H9 (cell line): ENCODE measurements at regions not wholly inside any gene's neighbourhood (a gene's known extent, or its start where the extent isn't known, plus 50 kb on each side); places are given as distances from the start of the nearest gene placed in this dataset.
"Not testable (repeated sequence)": the region's sequence is repeated elsewhere in the genome, so short reads cannot be mapped to it uniquely, and the experiment has no call there.

Source experiments
- DNase-seq: peaks from one replicate; pipeline ENCODE4 v3.0.0-alpha.2; 2017
- H2AFZ ChIP-seq: one replicate; pipeline ENCODE4 v1.6.1; 2013; ENCODE audit warnings: mild to moderate bottlenecking, low read length, control low read depth, moderate library complexity
- H2AK5ac ChIP-seq: 2 replicates; pipeline ENCODE4 v1.6.1; 2013; ENCODE audit warnings: low read length, control low read depth, mixed read lengths; ENCODE audit not compliant: insufficient read length
- H2BK120ac ChIP-seq: one replicate; pipeline ENCODE4 v1.6.1; 2013; ENCODE audit warnings: low read depth, mild to moderate bottlenecking, low read length, control low read depth, inconsistent platforms; ENCODE audit not compliant: poor library complexity, severe bottlenecking
- H2BK12ac ChIP-seq: 2 replicates; pipeline ENCODE4 v1.6.1; 2013; ENCODE audit warnings: low read length, control low read depth, mixed read lengths, low read depth; ENCODE audit not compliant: insufficient read length
- H2BK15ac ChIP-seq: 2 replicates; pipeline ENCODE4 v1.6.1; 2013; ENCODE audit warnings: low read depth, low read length, control low read depth
- H2BK20ac ChIP-seq: one replicate; pipeline ENCODE4 v1.6.1; 2013; ENCODE audit warnings: low read depth, mild to moderate bottlenecking, low read length, control low read depth, inconsistent platforms; ENCODE audit not compliant: poor library complexity, severe bottlenecking
- H2BK5ac ChIP-seq: 2 replicates; pipeline ENCODE4 v1.6.1; 2013; ENCODE audit warnings: low read length, control low read depth, mixed read lengths; ENCODE audit not compliant: insufficient read length
- H3K14ac ChIP-seq: 2 replicates; pipeline ENCODE4 v1.6.1; 2013; ENCODE audit warnings: low read length, control low read depth; ENCODE audit not compliant: insufficient read depth
- H3K18ac ChIP-seq: 2 replicates; pipeline ENCODE4 v1.6.1; 2013; ENCODE audit warnings: low read depth, mild to moderate bottlenecking, mixed read lengths, low read length, control low read depth; ENCODE audit not compliant: insufficient read length
- H3K23ac ChIP-seq: 2 replicates; pipeline ENCODE4 v1.6.1; 2013; ENCODE audit warnings: low read length, control low read depth, mixed read lengths, low read depth; ENCODE audit not compliant: insufficient read length
- H3K23me2 ChIP-seq: 2 replicates; pipeline ENCODE4 v1.6.1; 2013; ENCODE audit warnings: low read depth, mild to moderate bottlenecking, mixed read lengths, low read length, control low read depth; ENCODE audit not compliant: insufficient read length, poor library complexity, severe bottlenecking
- H3K27ac ChIP-seq: 2 replicates; pipeline ENCODE4 v1.5.1; 2013; ENCODE audit warnings: low read length, control low read depth, mixed read lengths, low read depth; ENCODE audit not compliant: insufficient read length
- H3K27me3 ChIP-seq: 2 replicates; pipeline ENCODE4 v1.6.1; 2013; ENCODE audit warnings: low read length, control low read depth, inconsistent platforms; ENCODE audit not compliant: insufficient read depth
- H3K4ac ChIP-seq: 2 replicates; pipeline ENCODE4 v1.6.1; 2013; ENCODE audit warnings: low read depth, mild to moderate bottlenecking, control low read depth, inconsistent platforms, low read length, moderate library complexity
- H3K4me1 ChIP-seq: 2 replicates; pipeline ENCODE4 v1.6.1; 2013; ENCODE audit warnings: low read length, control low read depth, inconsistent platforms; ENCODE audit not compliant: insufficient read depth
- H3K4me2 ChIP-seq: 2 replicates; pipeline ENCODE4 v1.6.1; 2013; ENCODE audit warnings: low read length, control low read depth, mixed read lengths; ENCODE audit not compliant: insufficient read length, insufficient read depth
- H3K56ac ChIP-seq: 2 replicates; pipeline ENCODE4 v1.6.1; 2013; ENCODE audit warnings: low read depth, mild to moderate bottlenecking, mixed read lengths, low read length, control low read depth; ENCODE audit not compliant: insufficient read length
- H3K79me1 ChIP-seq: 2 replicates; pipeline ENCODE4 v1.6.1; 2013; ENCODE audit warnings: low read depth, mild to moderate bottlenecking, moderate library complexity, low read length, control low read depth, inconsistent platforms; ENCODE audit not compliant: insufficient read depth, poor library complexity, severe bottlenecking
- H3K79me2 ChIP-seq: 2 replicates; pipeline ENCODE4 v1.6.1; 2013; ENCODE audit warnings: low read length, control low read depth, inconsistent platforms; ENCODE audit not compliant: insufficient read depth
- H3K9ac ChIP-seq: 2 replicates; pipeline ENCODE4 v1.6.1; 2013; ENCODE audit warnings: low read length, control low read depth, mixed read lengths; ENCODE audit not compliant: insufficient read length; ENCODE audit errors: extremely low read depth
- H3K9me3 ChIP-seq: one replicate; pipeline ENCODE4 v1.6.1; 2013; ENCODE audit warnings: low read depth, low read length, inconsistent platforms; ENCODE audit not compliant: control insufficient read depth
- H3T11ph ChIP-seq: one replicate; pipeline ENCODE4 v1.6.1; 2013; ENCODE audit warnings: mild to moderate bottlenecking, low read length, control low read depth, inconsistent platforms
- H4K20me1 ChIP-seq: one replicate; pipeline ENCODE4 v1.6.1; 2013; ENCODE audit not compliant: control insufficient read depth, insufficient read length, insufficient read depth
- H4K5ac ChIP-seq: 2 replicates; pipeline ENCODE4 v1.6.1; 2013; ENCODE audit warnings: low read depth, mild to moderate bottlenecking, mixed read lengths, low read length, control low read depth; ENCODE audit not compliant: insufficient read length
- H4K8ac ChIP-seq: replicated peaks from 2 replicates; pipeline ENCODE4 v1.6.1; 2013; ENCODE audit warnings: low read length, control low read depth, mixed read lengths, low read depth; ENCODE audit not compliant: insufficient read length
- H4K91ac ChIP-seq: 2 replicates; pipeline ENCODE4 v1.6.1; 2013; ENCODE audit warnings: low read depth, mild to moderate bottlenecking, moderate library complexity, mixed read lengths, low read length, control low read depth; ENCODE audit not compliant: insufficient read length
- H3K27ac Mint-ChIP-seq, 3 experiments: 2 replicates in 2 of 3; 3 replicates in 1 of 3; pipeline ENCODE4 v1.8.0; 2020 to 2021; ENCODE audit warnings: mixed read lengths in 3 of 3, mild to moderate bottlenecking in 1 of 3, moderate library complexity in 1 of 3
- H3K27me3 Mint-ChIP-seq: 2 replicates; pipeline ENCODE4 v1.8.0; 2021; ENCODE audit warnings: low read depth, mild to moderate bottlenecking, moderate library complexity, mixed read lengths
- H3K36me3 Mint-ChIP-seq, 3 experiments: 2 replicates in 2 of 3; 3 replicates in 1 of 3; pipeline ENCODE4 v1.8.0; 2020 to 2021; ENCODE audit warnings: low read depth in 3 of 3, mixed read lengths in 3 of 3; ENCODE audit not compliant: insufficient read depth in 1 of 3
- H3K4me1 Mint-ChIP-seq, 2 experiments: 2 replicates each; pipeline ENCODE4 v1.8.0; 2020; ENCODE audit warnings: mixed read lengths in 2 of 2
- H3K4me3 Mint-ChIP-seq, 2 experiments: 2 replicates in 1 of 2; 3 replicates in 1 of 2; pipeline ENCODE4 v1.8.0; 2020 to 2021; ENCODE audit warnings: mild to moderate bottlenecking in 2 of 2, mixed read lengths in 2 of 2, moderate library complexity in 1 of 2
- H3K9me3 Mint-ChIP-seq, 2 experiments: 2 replicates in 1 of 2; 3 replicates in 1 of 2; pipeline ENCODE4 v1.8.0; 2020; ENCODE audit warnings: mild to moderate bottlenecking in 2 of 2, mixed read lengths in 2 of 2, moderate library complexity in 1 of 2
- WGBS: extraction: QIAGEN DNeasy Blood & Tissue Kit; methylation state at CpG from one replicate; pipeline ENCODE4 v1.1.7; 2013; ENCODE audit warnings: missing lambda C conversion rate, low lambda C conversion rate, mixed read lengths; ENCODE audit not compliant: insufficient read length; ENCODE audit errors: extremely low coverage; 5-methylcytosine and 5-hydroxymethylcytosine counted together
- TF ChIP-seq, protein P1 (sequence below): fragments of 200-600 bp; sonication (generic); conservative IDR thresholded peaks from 3 replicates; pipeline ENCODE4 v1.8.0; 2021; ENCODE audit warnings: antibody characterized with exemption, mild to moderate bottlenecking

DNA sequence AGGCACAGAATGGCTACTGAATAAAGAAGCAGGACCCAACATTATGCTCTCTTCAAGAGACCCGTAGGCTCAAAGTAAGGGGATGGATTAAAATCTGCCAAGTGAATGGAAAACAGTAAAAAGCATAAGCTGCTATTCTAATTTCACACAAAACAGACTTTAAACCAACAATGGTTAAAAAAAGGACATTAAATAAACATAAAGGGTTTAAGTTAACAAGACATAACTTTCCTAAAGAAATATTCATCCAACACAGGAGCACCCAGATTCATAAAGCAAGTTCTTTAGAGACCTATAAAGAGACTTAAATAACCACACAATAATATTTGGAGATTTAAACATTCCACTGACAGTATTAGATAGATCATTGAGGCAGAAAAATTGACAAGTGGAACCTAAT is 624.5 kb downstream of the RFPL4B start:
- Histone ChIP-seq H3K14ac (no peak overlapping the region), H2AK5ac (no peak overlapping the region), H3K27ac (no peak overlapping the region), H3K9ac (no peak overlapping the region), H2BK15ac (no peak overlapping the region), H4K91ac (no peak overlapping the region), H4K8ac (no peak overlapping the region), H3K79me1 (no peaks in the 10 kb centered on the region), H3K23me2 (no peaks in the 10 kb centered on the region), H3K4me2 (no peak overlapping the region), H3K4ac (no peak overlapping the region), H3K18ac (no peak overlapping the region), H2AFZ (no peak overlapping the region), H2BK12ac (no peak overlapping the region), H4K5ac (no peak overlapping the region), H3K79me2 (no peaks in the 10 kb centered on the region), H2BK5ac (no peak overlapping the region), H3T11ph (no peak overlapping the region), H4K20me1 (no peaks in the 10 kb centered on the region), H3K27me3 (no peaks in the 10 kb centered on the region), H3K56ac (no peak overlapping the region), H3K23ac (no peak overlapping the region), H3K9me3 (no peaks in the 10 kb centered on the region), H2BK120ac (no peak overlapping the region), H3K4me1 (no peaks in the 10 kb centered on the region), H2BK20ac (no peak overlapping the region)
- no peaks in the 10 kb centered on the region for H3K27me3 Mint-ChIP-seq
- H3K36me3 Mint-ChIP-seq: peaks cover 8 to 29% (median 14%) of the 10 kb centered on the region in 3 experiments
- DNase-seq: no peak
- no peak overlapping the region for H3K27ac Mint-ChIP-seq
- no peak overlapping the region for H3K4me3 Mint-ChIP-seq
- H3K9me3 Mint-ChIP-seq: peaks cover 24 to 36% of the 10 kb centered on the region in 2 experiments
- WGBS: no CpG with 5 or more reads among the region's 1 CpG
- peaks cover 0 to 5% of the 10 kb centered on the region in 2 experiments; a peak in 1 of 4 replicates for H3K4me1 Mint-ChIP-seq
- TF ChIP-seq, protein P1, sequence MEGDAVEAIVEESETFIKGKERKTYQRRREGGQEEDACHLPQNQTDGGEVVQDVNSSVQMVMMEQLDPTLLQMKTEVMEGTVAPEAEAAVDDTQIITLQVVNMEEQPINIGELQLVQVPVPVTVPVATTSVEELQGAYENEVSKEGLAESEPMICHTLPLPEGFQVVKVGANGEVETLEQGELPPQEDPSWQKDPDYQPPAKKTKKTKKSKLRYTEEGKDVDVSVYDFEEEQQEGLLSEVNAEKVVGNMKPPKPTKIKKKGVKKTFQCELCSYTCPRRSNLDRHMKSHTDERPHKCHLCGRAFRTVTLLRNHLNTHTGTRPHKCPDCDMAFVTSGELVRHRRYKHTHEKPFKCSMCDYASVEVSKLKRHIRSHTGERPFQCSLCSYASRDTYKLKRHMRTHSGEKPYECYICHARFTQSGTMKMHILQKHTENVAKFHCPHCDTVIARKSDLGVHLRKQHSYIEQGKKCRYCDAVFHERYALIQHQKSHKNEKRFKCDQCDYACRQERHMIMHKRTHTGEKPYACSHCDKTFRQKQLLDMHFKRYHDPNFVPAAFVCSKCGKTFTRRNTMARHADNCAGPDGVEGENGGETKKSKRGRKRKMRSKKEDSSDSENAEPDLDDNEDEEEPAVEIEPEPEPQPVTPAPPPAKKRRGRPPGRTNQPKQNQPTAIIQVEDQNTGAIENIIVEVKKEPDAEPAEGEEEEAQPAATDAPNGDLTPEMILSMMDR: no peak

DNA sequence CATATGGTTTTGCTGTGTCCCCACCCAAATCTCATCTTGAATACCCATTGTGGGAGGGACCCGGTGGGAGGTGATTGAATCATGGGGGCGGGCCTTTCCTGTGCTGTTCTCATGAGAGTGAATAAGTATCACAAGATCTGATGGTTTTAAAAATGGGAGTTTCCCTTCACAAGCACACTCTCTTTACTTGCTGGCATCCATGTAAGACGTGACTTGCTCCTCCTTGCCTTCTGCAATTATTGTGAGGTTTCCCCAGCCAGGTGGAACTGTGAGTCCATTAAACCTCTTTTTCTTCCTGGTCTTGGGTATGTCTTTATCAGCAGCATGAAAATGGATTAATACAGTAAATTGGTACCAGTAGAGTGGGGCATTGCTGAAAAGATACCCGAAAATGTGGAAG is 627.8 kb downstream of the RFPL4B start:
- not testable (repeated sequence) for H3K4ac ChIP-seq, H3T11ph ChIP-seq, H4K5ac ChIP-seq, H3K27ac ChIP-seq, H2BK15ac ChIP-seq, H4K20me1 ChIP-seq, H3K4me1 ChIP-seq, H3K4me2 ChIP-seq, H2BK20ac ChIP-seq, H4K8ac ChIP-seq, H2AK5ac ChIP-seq, H2BK5ac ChIP-seq, H3K4me1 Mint-ChIP-seq, H3K18ac ChIP-seq, H3K27me3 ChIP-seq, H3K27ac Mint-ChIP-seq, H3K79me2 ChIP-seq, H3K27me3 Mint-ChIP-seq, H3K9me3 ChIP-seq, H2BK120ac ChIP-seq, H2AFZ ChIP-seq, H3K36me3 Mint-ChIP-seq, H3K14ac ChIP-seq, H3K4me3 Mint-ChIP-seq, H3K23me2 ChIP-seq, H3K56ac ChIP-seq, H3K9ac ChIP-seq, H4K91ac ChIP-seq, H3K23ac ChIP-seq, H3K79me1 ChIP-seq, DNase-seq, H2BK12ac ChIP-seq
- no CpG with 5 or more reads among the region's 4 CpGs for WGBS
- peaks cover 9 to 19% of the 10 kb centered on the region in 2 experiments; a peak in 4 of 5 replicates for H3K9me3 Mint-ChIP-seq
